ENCODE measurements at regions not wholly inside any gene's neighbourhood (a gene's known extent, or its start where the extent isn't known, plus 50 kb on each side); places are given as distances from the start of the nearest gene placed in this dataset.

DNA sequence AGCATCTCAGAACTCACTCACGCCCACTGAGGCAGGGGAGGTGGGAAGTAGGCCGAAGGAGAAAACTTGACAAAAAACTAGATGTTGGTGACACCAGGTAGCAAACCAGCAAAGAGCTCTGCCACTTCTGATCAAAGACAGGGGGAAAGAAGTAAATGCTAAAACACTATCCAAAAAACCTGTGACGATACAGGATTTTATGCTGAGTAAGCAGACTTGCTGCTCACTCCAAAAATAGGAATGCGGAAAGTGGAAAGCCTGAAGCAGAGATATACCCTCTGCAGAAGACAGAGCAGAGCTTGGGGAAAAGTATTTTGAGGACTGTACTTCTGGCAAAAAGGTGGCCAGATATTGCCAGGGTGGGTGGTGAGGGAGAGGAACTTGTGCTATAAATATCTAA, 73.3 kb upstream of the YPEL5 start:
- no peak for TF ChIP-seq CTCF (IDR thresholded peaks at IDR 0.05; ENCODE audit: low read depth, low read length)
- no peak overlapping the region for H3K4me3 ChIP-seq (ENCODE audit: low read depth, low read length)

DNA sequence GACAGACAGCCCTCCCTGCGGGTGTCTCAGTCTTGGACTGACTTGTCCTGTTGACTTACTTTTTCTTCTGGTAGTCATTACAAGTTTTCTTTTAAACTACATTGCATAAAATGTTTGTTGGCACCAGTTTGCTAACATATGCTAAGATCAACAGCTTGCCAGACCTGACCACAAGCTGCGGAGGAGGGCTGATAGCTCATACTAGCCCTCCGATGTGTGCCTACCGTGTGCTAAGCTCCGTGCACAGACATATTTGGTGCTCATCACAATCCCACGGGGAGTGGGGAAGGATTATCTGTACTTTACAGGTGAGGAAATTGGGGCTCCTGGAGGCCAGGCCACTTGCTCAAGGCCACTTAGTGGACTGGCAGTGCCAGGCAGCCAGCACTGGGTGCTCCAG, 72.8 kb upstream of the YPEL5 start:
- TF ChIP-seq CTCF (IDR thresholded peaks at IDR 0.05; ENCODE audit: low read depth, low read length) = no peak
- H3K4me3 ChIP-seq (ENCODE audit: low read depth, low read length) = no peak overlapping the region

DNA sequence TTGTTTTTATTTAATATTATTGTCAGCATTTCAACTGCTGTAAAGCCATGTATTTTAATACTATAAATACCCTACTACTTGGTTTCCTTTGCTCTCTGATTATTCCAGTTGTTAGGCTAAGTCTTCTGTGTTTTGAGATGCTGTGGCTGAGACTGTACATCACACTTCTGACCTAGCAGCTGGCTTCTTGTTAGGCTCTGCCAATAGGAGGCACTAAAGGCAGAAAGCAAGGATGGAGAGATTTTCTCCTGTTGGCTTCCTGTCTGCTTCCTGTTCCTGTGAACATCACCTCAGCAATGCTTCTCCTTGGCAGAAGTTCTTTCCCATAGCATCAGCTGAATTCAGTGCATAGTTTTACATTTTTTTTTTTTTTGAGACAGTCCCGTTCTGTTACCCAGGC, 68.3 kb upstream of the YPEL5 start:
- no peak overlapping the region for H3K4me3 ChIP-seq (ENCODE audit: low read depth, low read length)
- no peak for TF ChIP-seq CTCF (IDR thresholded peaks at IDR 0.05; ENCODE audit: low read depth, low read length)

DNA sequence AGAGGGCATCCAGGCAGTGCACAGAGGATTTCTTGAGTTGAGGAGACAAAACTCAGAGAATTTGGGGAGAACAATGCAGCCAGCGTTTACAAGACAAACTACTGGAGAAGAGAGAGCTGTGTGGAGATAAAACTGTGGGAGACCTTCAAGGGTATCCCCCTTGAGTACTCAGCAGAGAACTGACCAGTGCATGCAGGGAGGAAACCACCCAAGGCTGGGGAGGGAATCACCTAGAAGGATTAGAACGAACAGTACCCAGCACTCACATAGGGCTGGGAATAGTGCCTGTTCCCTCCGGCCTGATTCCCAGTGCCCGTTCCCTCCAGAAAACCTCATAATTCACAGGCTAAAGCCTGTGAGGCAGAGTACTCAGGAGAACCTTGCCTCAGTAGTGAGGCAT, 61.9 kb upstream of the YPEL5 start:
- no peak for TF ChIP-seq CTCF (IDR thresholded peaks at IDR 0.05; ENCODE audit: low read depth, low read length)

DNA sequence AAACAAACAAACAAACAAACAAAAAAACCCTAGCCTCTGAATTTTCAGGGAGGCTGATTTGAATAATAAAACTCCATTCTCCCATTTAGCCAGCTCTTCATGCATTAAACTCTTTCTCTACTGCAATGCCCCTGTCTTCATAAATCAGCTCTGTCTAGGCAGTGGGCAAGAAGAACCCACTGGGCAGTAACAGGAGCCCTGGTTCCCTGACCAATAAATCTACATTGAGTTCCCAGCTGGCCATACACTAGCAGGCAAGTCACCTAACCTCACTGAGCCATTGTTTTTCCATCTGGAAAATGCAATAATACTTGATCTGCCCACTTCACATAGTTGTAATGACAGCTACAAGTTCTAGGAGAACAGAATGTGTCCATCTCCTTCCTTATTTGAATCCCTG, 57.6 kb upstream of the YPEL5 start:
- no peak overlapping the region for H3K4me3 ChIP-seq (ENCODE audit: low read depth, low read length)
- TF ChIP-seq CTCF (IDR thresholded peaks at IDR 0.05; ENCODE audit: low read depth, low read length) = no peak

More for the DNA sequence above, 61.9 kb upstream of the YPEL5 start:
- no peak overlapping the region for H3K4me3 ChIP-seq (ENCODE audit: low read depth, low read length)

GRCh38 chr2:30095402-30095801, 51.4 kb upstream of the YPEL5 start:
- TF ChIP-seq CTCF (IDR thresholded peaks at IDR 0.05; ENCODE audit: low read depth, low read length) = no peak
- H3K4me3 ChIP-seq (ENCODE audit: low read depth, low read length) = no peak overlapping the region

- H3K4me3 ChIP-seq (ENCODE audit: low read depth, low read length) = no peak overlapping the region
- TF ChIP-seq CTCF (IDR thresholded peaks at IDR 0.05; ENCODE audit: low read depth, low read length) = no peak
Observed at GRCh38 chr2:30096451-30096850, 50.4 kb upstream of the YPEL5 start.
